Keratinocyte (primary cell): ENCODE measurements at regions not wholly inside any gene's neighbourhood (a gene's known extent, or its start where the extent isn't known, plus 50 kb on each side); places are given as distances from the start of the nearest gene placed in this dataset.

Source experiments
- EZH2 ChIP-seq: IDR thresholded peaks from one replicate; pipeline ENCODE4 v1.6.1; 2012; ENCODE audit warnings: inconsistent platforms, mild to moderate bottlenecking, low read length, moderate library complexity
- TF ChIP-seq, protein P1 (sequence below), 3 experiments: IDR thresholded peaks in 1 of 3; conservative IDR thresholded peaks in 1 of 3; optimal IDR thresholded peaks in 1 of 3; 2 replicates in 2 of 3; 3 replicates in 1 of 3; pipeline versions ENCODE3 to v1.5.1; 2011; ENCODE audit warnings: low read length in 3 of 3, mild to moderate bottlenecking in 3 of 3, moderate library complexity in 2 of 3, control low read depth in 1 of 3, inconsistent platforms in 1 of 3; ENCODE audit not compliant: insufficient read depth in 2 of 3; ENCODE audit errors: extremely low read depth in 1 of 3

DNA sequence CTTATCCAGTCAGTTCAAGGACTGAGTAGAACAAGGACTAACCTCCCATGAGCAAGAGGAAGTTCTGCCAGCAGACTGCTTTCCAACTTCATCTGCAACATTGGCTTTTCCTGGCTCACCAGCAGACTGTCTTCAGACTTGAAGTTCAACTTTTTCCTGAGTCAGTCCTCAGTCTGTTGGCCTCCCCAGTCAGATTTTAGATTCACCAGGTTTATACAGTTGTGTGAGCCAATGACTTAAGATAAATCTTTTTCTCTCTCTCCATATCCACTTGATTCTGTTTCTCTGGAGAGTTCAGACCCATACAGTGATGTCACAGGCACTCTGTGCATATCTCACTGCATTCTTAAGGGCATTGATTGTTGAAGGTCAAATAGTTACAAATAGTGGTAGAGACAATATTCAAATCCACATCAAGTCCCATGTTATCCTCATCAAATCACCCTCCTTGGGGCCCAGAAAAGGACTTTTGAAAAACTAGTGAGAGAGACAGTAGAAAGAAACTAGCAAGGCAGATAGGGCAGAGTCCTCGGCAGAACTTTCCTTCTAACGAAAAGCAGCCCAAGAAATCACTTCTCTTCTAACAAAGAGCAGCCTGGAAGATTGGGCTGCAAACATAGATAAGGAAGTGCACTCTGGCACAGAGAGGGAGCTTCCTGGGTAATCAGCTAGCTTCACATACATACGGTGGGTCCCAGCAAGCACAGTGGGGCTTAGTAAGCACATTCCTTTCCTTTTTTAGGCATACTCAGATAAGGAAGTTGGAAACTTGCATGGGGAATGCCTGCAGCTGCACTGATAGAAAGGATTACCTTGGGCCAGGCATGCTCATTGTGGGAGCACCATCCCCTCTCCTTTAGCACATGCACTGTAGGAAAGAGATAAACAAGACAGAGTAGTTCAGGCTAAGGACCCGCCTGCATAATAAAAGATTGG lies 132.3 kb upstream of the FAM20A start:
- TF ChIP-seq, protein P1, sequence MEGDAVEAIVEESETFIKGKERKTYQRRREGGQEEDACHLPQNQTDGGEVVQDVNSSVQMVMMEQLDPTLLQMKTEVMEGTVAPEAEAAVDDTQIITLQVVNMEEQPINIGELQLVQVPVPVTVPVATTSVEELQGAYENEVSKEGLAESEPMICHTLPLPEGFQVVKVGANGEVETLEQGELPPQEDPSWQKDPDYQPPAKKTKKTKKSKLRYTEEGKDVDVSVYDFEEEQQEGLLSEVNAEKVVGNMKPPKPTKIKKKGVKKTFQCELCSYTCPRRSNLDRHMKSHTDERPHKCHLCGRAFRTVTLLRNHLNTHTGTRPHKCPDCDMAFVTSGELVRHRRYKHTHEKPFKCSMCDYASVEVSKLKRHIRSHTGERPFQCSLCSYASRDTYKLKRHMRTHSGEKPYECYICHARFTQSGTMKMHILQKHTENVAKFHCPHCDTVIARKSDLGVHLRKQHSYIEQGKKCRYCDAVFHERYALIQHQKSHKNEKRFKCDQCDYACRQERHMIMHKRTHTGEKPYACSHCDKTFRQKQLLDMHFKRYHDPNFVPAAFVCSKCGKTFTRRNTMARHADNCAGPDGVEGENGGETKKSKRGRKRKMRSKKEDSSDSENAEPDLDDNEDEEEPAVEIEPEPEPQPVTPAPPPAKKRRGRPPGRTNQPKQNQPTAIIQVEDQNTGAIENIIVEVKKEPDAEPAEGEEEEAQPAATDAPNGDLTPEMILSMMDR (optimal IDR thresholded peaks at IDR 0.05 in 1 of 3, IDR thresholded peaks at IDR 0.05 in 1 of 3, conservative IDR thresholded peaks at IDR 0.05 in 1 of 3; ENCODE audit: extremely low read depth in 1 of 3, insufficient read depth in 2 of 3, low read length in 3 of 3): no peak
- no peak for TF ChIP-seq EZH2
